AG08395 (cell line): ENCODE measurements at regions not wholly inside any gene's neighbourhood (a gene's known extent, or its start where the extent isn't known, plus 50 kb on each side); places are given as distances from the start of the nearest gene placed in this dataset.

Source experiments
- DNase-seq: peaks from one replicate; pipeline ENCODE4 v3.0.0; 2012; ENCODE audit warnings: mixed read lengths, low spot score

DNA sequence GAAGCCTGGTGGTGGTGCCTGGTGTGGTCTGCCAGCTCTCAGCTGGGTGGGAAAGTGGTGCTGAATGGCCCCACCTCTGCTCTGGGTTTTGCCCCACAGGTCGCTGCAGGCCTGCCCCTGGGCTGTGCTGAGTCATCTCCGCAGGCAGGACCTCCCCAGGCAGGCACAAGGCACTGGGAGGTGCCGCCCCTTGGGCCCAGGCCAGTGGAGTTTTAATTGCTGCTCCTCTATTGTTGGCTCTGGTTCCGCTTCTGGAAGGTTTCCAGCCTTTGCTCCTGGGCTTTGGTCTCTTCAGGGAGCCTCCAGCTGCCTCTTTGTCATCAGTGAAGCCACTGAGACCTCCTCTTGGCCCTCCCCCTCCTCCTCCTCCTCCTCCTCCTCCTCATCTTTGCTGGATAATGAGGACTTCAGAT lies 180.3 kb upstream of the GRB10 start:
- peak; percentile 72 for DNase-seq

DNA sequence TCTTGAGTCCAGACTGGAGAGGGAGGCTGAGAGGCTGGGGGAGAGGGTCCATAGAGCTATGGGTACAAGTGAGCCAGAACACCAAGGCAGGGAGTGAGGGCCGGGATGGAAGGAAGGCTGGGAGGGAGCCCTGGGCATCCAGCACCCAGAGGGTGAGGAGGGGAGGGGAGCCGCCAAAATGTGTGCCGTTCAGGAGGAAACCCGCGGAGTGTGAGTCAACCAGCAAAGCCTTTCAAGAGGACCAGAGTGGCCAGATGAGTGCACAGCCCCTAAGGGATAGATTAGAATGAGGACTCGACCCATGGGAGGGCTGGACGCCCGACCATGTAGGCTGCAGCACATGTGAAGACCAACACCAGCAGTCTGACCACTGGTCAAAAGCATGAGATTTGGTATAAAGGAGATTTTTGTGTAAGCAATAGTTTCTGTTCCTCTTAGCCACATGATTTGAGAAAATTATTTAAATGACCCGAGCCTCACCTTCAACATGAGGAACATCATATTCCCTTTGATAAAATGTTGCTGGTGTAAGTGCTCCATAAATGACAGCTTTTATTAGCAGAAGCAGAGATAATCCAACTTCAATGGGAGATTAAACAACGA lies 179.7 kb upstream of the GRB10 start:
- DNase-seq, result no peak

- no peak for DNase-seq
Measured at GRCh38 chr7:50960621-50961310, 178.1 kb upstream of the GRB10 start.

DNA sequence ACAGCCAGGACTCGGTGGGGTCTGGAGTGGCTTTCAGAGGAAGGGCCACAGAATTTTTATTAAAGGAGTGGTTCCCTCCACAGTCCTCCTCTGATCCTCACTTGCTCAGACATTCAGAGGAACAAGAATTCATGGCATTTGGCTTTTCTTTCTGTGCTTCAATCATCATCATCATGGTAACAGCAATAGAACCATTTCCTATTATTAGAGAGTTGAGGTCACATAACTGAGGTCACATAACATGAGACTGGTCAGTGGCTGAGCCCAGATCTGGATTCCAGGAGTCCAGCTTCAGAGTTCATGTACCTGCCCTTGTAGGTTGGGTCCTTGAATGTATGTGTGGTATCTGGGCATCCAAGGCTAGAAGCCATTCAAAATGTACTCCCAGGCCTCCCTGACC lies 177.3 kb upstream of the GRB10 start:
- no peak for DNase-seq

DNA sequence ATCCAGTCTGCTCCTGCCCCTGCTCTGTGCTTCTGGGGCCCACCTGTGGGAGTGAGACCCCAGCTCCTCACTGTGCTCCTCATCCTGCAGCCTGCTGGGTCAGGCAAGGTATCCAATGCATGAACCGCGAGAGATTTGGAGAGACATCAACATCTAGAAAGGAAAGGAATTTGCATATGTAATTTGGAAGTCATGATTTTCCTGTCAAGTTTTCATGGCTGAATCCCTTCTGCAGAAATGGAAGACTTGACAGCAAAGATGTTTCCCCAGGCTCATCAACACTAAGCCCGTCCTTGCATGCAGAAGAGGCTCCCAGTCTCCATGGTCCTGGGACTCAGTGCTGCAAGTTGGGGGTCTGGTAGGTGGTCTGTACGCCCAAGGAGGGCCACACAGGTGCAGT lies 176.9 kb upstream of the GRB10 start:
- no peak for DNase-seq

DNA sequence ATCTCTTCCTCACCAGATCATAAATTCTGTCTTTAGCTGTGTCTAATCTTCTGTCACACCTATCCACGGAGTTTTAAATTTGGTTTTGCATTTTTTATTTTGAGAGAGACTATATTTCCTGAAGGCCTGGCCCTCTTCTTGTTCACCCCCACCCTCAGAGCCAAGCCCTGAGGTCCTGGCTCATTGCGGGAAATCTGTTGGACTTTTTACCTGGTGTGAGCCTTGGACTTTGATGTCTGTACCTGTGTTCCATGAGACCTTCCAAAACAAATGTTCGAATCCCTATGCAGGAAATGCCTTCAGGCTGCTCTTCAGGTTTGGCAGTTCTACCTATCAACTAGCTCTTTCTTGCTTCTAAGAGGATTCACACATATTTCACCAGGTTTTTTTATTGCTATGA lies 175.2 kb upstream of the GRB10 start:
- no peak for DNase-seq

GRCh38 chr7:50957431-50957830 lies 174.7 kb upstream of the GRB10 start:
- no peak for DNase-seq

DNA sequence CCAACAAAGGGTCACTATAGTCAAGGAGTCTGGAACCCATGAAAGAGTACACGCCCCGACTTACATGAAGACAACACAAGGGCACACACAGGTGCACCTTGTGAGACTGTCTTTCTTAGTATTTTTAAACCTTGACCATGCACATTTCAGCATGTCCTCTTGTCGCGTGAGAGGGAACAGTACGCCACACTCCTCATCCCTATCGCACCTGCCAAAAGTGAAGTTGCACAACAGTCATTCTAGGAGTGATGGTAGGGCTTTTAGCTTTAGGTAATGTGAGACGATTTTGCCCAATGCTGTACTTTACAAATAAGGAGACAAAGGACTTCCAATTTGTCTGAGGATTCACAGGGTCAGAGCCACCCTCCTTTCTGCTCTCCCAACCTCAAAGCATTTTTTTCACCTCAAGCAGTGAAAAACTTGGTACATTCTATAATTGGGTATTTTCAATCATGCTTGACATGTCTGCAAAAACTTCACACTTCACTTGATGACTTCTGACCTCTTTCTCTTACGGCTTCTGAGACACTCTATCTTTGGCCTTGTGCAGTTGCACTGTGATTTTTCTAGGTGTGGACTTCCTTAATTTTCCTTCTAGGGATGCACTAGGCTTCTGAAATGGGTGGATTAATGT lies 173.9 kb upstream of the GRB10 start:
- no peak for DNase-seq

- DNase-seq, result no peak
Measured at GRCh38 chr7:50954716-50955115, 172.0 kb upstream of the GRB10 start.

GRCh38 chr7:50954245-50954644 lies 171.5 kb upstream of the GRB10 start:
- DNase-seq, result no peak

DNA sequence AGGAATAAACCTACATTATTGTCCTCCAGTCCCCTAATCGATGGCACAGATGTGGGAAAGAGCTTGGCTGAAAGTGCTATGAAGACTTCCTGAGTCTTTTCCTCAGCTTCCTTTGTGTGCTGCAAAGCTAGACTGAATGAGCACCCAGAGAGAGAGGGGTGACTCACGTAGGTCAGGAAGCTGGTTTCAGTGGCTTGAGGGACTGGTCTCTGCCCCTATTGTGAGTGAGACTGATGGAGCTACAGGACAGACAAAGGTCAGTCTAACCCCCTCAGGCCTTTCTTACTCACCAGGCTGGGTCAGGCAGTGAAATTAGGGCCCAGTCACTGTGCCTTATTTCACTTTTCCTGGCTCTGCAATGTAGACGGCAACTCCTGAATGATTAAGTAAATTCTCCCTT lies 171.1 kb upstream of the GRB10 start:
- no peak for DNase-seq

DNA sequence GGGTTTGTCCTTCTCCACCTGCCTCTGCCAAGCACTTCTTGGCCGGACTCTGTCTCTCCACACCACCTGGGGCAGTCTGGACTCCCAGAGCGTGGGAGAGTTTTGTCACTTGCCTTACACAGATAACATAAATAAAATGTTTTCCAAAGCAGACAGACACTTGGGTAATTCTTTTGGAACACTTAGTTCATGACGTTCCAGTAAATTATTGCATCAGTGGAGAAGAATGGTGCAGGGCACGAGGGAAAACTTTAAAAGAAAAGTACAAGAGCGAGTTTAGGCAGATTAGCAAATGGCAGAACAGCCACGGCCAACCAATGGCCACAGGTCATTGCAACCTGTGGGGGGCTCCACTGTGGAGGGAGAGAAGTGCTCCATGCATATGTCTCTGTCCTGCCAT lies 170.6 kb upstream of the GRB10 start:
- DNase-seq, result no peak

DNA sequence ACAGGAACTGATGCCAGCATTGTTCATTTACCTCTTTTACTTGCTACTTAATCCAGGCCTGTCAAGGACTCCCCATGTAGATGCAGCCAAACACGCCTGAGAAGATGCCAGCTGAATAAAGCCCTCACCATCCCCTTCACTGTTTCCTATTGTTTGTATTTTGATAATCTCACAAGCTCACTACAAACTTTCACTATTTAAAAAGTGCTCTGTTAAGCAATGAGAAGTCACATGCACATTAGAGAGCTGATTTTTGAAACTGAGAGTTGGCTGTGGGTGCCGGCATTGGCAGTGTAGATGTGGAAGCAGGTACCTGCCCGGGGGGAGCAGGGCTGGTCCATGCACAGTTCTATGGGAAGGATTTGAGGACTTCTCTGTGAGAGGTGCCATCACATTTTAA lies 169.8 kb upstream of the GRB10 start:
- DNase-seq, result no peak

DNA sequence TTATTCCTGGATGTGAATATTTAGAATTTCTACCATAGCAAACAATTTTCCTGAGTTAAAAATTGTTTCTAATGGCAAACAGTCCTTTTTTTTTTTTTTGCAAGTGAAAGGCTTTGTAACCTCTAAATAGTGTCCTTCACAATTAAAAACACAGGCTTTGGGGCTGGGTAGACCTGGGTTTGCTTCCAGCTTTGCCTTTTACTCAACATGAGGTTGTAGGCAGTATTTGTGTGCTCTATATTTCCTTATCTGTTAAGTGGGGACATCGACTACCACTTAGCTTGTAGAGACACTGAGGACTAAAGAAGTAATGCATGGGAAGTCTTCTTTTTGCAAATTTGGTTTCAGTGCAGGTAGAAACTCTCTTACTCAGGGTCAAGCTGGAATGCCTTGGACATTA lies 169.4 kb upstream of the GRB10 start:
- DNase-seq, result no peak

- DNase-seq, result no peak
Measured at GRCh38 chr7:50943482-50943881, 160.8 kb upstream of the GRB10 start.

GRCh38 chr7:50941525-50941924 lies 158.8 kb upstream of the GRB10 start:
- no peak for DNase-seq

DNA sequence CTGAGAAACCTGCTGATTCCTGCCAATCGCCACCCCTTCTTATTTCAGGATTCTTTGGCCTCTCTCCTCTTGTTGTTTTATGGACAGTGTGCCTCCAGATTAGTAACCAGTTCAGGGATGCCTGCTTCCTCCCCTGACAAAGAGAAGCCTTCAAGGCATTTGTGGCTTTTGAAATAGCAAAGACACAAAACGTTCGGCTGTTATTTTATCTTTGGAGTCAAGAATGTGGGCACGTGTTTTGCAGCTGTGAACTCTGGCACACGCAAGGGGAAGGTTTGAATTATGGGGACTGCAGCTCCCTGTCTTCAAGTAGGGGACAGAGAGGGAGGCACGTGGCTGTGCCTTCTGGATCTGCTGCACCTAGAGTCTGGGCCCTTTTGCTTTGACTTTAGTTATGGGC lies 157.9 kb upstream of the GRB10 start:
- peak; percentile 10 for DNase-seq

DNA sequence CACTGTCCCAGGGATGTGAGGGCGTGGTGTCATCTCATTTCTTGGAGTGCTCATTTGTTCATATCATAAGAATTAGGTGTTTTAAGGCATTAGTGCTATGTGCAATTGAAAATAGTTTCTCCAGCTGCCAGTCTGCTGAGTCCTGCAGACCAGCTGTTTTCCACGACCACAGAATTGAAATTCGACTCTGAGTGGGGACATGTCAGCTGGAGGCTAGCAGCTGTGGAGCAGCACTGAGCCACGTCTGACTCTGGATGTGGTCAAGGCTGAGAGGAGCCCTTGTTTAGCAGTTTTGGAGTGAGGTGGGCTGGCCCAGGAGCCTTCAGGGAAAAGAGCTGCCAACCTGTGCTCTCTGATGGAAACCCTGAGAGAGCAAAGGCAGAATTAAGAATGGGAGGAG lies 156.3 kb upstream of the GRB10 start:
- DNase-seq, result peak; percentile 38

DNA sequence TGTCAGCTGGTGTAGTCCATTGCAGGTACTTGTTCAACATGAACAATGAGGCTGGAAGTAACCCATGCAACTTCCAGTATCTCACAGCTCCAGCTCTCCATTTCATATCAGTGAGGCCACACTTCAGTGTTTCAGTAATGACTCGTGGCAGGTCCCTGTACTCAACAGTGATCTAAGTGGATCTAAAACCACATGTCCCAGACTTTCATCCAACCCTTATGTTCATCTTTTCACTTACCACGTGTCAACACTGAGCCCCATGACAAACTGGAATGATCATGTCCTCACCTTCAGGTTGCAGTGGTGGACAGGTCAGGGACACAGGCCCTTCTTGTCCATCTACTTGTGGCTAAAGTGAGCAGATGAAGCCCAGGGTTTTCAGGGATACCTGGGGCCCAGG lies 155.0 kb upstream of the GRB10 start:
- DNase-seq, result no peak

DNA sequence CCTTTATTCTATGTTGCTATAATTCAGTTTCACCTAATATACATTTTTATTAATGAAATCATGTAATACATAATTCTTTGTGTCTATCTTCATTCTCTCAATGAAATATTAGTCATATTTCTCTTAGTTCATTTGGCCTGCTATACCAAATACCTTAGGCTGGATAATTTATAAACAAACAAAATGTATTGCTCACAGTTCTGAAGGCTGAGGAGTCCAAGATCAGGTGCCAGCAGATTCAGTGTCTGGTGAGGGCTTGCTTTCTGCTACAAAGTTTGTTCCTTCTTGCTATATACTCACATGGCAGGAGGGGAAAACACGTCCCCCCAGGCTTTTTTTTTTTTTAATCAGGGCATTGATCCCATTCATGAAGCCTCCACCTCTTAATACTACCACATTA lies 143.4 kb upstream of the GRB10 start:
- no peak for DNase-seq

- no peak for DNase-seq
Measured at GRCh38 chr7:50923476-50923875, 140.8 kb upstream of the GRB10 start.

DNA sequence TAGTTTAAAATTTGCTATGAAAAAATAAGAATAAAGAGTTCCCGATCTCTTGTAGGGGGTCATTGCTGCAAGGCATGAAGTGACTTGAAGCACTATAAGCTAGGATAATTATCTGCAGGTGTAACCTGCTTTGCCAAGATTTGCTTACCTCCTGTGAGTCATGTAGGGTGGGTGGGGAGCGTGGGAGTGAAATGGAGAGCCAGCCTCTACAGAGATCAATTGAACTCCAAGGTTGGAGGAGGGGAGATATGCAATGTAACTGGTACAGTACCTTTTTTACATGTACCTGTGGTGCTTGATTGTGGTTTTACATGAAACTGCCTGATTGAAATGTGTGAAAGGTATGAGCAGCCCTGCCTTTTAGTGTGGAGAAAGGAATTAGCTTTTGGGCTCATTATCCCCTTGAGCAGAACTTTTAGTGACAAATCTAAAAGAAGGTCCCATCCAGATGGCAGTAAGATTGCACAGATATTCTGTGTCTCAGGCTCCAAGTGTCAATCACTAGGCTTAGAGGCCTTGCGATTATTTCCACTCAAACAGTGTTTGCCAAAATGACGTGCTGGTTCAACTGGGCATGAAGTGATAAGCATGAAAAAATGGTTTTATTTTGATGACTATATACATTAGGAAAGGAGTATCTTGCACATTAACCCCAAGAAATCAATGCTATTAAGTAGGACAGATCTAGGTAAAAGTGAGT lies 138.6 kb upstream of the GRB10 start:
- no peak for DNase-seq

DNA sequence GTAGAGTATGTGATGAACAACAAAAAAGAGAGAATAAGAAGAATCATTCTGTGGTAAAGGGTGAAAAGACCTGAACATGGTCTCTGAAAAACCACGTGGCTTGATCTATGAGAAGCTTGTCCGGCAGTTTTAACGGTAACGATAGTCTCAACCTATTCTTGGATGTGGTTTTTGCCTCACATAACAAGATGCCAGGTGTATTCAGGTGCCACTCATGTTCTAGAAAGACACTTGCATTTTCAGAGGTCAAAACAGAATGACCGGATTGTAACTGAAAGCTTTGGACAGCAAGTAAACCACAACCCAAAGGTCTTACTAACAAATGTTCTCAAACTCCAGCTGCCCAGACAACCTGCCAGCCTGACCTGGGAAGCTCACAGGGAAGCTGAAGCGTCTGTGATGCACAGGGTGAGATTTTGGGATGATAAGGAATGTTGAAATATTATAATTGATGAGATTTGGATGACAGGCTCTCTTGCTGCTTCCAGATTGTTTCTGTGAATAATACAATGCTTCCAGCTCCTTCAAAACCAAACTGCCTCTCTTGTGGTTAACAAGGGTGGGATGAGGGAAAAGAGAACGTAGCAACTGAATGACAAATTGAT lies 137.4 kb upstream of the GRB10 start:
- DNase-seq, result no peak
